ENCODE measurements at regions not wholly inside any gene's neighbourhood (a gene's known extent, or its start where the extent isn't known, plus 50 kb on each side); places are given as distances from the start of the nearest gene placed in this dataset.

DNA sequence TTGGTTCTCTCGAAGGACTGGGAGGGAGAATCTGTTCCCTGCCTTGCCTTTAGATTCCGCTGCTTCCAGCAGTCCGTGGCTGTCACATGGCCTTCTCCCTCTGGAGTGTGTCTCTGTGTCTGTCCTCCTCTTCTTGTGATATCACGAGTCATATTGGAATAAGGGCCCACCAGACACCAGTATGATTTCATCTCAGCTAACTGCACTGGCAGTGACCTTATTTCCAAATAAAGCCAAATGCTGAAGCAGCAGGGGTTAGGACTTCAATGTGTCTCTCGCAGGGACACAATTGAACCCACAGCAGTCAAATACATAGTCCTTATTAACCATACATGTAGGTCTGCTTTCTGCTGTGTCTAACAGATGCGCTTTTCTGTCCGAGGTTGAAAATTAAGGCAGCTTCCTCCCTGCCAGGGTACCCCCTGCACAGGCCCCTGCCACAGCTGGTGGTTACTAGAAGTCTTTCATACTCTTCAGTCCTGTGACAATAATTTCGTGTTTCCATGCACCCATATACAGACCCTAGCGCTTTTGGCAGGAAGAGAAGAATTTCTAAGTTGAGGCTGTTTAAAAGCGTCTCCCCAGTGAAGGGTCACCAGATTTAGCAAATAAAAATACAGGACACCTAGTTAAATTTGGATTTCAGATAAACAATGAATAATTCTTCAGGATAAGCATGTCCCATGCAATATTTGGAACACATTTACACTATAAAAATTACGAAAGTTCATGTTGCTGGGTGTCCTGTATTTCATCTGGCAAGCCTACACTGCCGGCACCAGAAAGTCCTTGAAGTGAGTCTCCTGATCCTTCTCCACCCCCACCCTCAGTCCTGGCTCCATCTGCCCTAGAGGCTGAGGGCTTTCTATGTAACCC, 182.1 kb downstream of the ETS2 start:
- no peak for TF ChIP-seq GATA3 (IDR thresholded peaks at IDR 0.05; ENCODE audit: low read depth, low read length)
- TF ChIP-seq GATA2 (IDR thresholded peaks at IDR 0.05; ENCODE audit: low read depth, low read length): no peak

All from SH-SY5Y (cell line).